CD14-positive monocyte (primary cell): ENCODE measurements at regions not wholly inside any gene's neighbourhood (a gene's known extent, or its start where the extent isn't known, plus 50 kb on each side); places are given as distances from the start of the nearest gene placed in this dataset.

Experiments
- DNase-seq, 3 donors: peaks; one replicate each; pipeline ENCODE4 v3.0.0-alpha.2; 2011 to 2022
- H2AFZ ChIP-seq: 2 replicates; pipeline ENCODE4 v1.6.0; 2012; ENCODE audit warnings: mild to moderate bottlenecking, low read depth, low read length, inconsistent platforms; ENCODE audit not compliant: insufficient read depth, poor library complexity, severe bottlenecking
- H3K27ac ChIP-seq, 2 donors: 1 replicate in 1 of 2; 2 replicates in 1 of 2; pipeline ENCODE4 v1.5.1; 2012 to 2013; ENCODE audit warnings: low read length in 2 of 2, control low read depth in 1 of 2, inconsistent platforms in 1 of 2, low read depth in 1 of 2, mild to moderate bottlenecking in 1 of 2
- H3K27me3 ChIP-seq, 2 donors: one replicate each; pipeline versions ENCODE4 v1.6.0 to v1.6.1; 2011 to 2013; ENCODE audit warnings: low read length in 2 of 2; ENCODE audit not compliant: control insufficient read depth in 2 of 2, insufficient read depth in 2 of 2
- H3K36me3 ChIP-seq, 2 donors: replicated peaks in 1 of 2; 1 replicate in 1 of 2; 2 replicates in 1 of 2; pipeline versions ENCODE4 v1.5.1 to v1.6.1; 2012 to 2013; ENCODE audit warnings: low read length in 2 of 2, control low read depth in 1 of 2, inconsistent platforms in 1 of 2, mild to moderate bottlenecking in 1 of 2; ENCODE audit not compliant: insufficient read depth in 2 of 2, control insufficient read depth in 1 of 2
- H3K4me1 ChIP-seq, 2 donors: 1 replicate in 1 of 2; 2 replicates in 1 of 2; pipeline versions ENCODE4 v1.5.1 to v1.6.1; 2012 to 2013; ENCODE audit warnings: low read length in 2 of 2, control low read depth in 1 of 2, inconsistent platforms in 1 of 2, mild to moderate bottlenecking in 1 of 2, moderate library complexity in 1 of 2; ENCODE audit not compliant: insufficient read depth in 2 of 2, control insufficient read depth in 1 of 2
- H3K4me2 ChIP-seq: replicated peaks from 2 replicates; pipeline ENCODE3; 2012; ENCODE audit warnings: low read length, moderate library complexity, mild to moderate bottlenecking; ENCODE audit not compliant: poor library complexity, severe bottlenecking; ENCODE audit errors: extremely low read depth
- H3K4me3 ChIP-seq, 3 experiments: fragments of 200-600 bp in 1 of 3; sonication (generic) in 1 of 3; replicated peaks in 1 of 3; 1 replicate in 2 of 3; 2 replicates in 1 of 3; pipeline ENCODE4 v1.5.1; 2011 to 2013; ENCODE audit warnings: low read length in 3 of 3, mild to moderate bottlenecking in 3 of 3, control low read depth in 2 of 3, low read depth in 2 of 3, inconsistent platforms in 1 of 3, moderate library complexity in 1 of 3
- H3K79me2 ChIP-seq: 2 replicates; pipeline ENCODE4 v1.6.0; 2012; ENCODE audit warnings: mild to moderate bottlenecking, control low read depth, inconsistent platforms, low read length, moderate library complexity; ENCODE audit not compliant: insufficient read depth
- H3K9ac ChIP-seq: 2 replicates; pipeline ENCODE4 v1.6.0; 2017; ENCODE audit warnings: low read length, mild to moderate bottlenecking; ENCODE audit not compliant: insufficient read depth, poor library complexity, severe bottlenecking
- H3K9me3 ChIP-seq, 2 donors: replicated peaks in 1 of 2; 1 replicate in 1 of 2; 2 replicates in 1 of 2; pipeline versions ENCODE4 v1.5.1 to v1.6.1; 2012 to 2013; ENCODE audit warnings: low read length in 2 of 2, control low read depth in 1 of 2; ENCODE audit not compliant: control insufficient read depth in 1 of 2, insufficient read depth in 1 of 2
- H4K20me1 ChIP-seq: 2 replicates; pipeline ENCODE4 v1.6.0; 2012; ENCODE audit warnings: mild to moderate bottlenecking, low read length, control low read depth, moderate library complexity; ENCODE audit not compliant: insufficient read depth
- H3K27ac Mint-ChIP-seq, 7 donors: one replicate each; pipeline ENCODE4 v1.8.0; 2020; ENCODE audit warnings: mild to moderate bottlenecking in 7 of 7, mixed read lengths in 7 of 7, moderate library complexity in 6 of 7, inconsistent platforms in 2 of 7
- H3K27me3 Mint-ChIP-seq, 3 donors: one replicate each; pipeline ENCODE4 v1.8.0; 2021 to 2022; ENCODE audit warnings: low read depth in 3 of 3, mild to moderate bottlenecking in 3 of 3, mixed read lengths in 3 of 3, moderate library complexity in 3 of 3, inconsistent platforms in 1 of 3
- H3K36me3 Mint-ChIP-seq, 2 donors: one replicate each; pipeline ENCODE4 v1.8.0; 2020; ENCODE audit warnings: mixed read lengths in 2 of 2, inconsistent platforms in 1 of 2, mild to moderate bottlenecking in 1 of 2
- H3K4me1 Mint-ChIP-seq: one replicate; pipeline ENCODE4 v1.8.0; 2020; ENCODE audit warnings: mild to moderate bottlenecking, mixed read lengths
- H3K4me3 Mint-ChIP-seq, 2 donors: one replicate each; pipeline ENCODE4 v1.8.0; 2020; ENCODE audit warnings: mild to moderate bottlenecking in 2 of 2, mixed read lengths in 2 of 2, moderate library complexity in 1 of 2
- H3K9me3 Mint-ChIP-seq, 7 donors: one replicate each; pipeline ENCODE4 v1.8.0; 2020 to 2022; ENCODE audit warnings: mixed read lengths in 7 of 7, mild to moderate bottlenecking in 6 of 7, moderate library complexity in 6 of 7, inconsistent platforms in 2 of 7
- WGBS: methylation state at CpG from one replicate; pipeline ENCODE4 v1.1.5; 2013; ENCODE audit warnings: missing lambda C conversion rate; ENCODE audit not compliant: insufficient coverage; 5-methylcytosine and 5-hydroxymethylcytosine counted together
- intact Hi-C, 2 donors: fragments of 100-400 bp; cut with micrococcal nuclease; formaldehyde crosslinking; loops; one replicate each; pipeline versions ENCODE4 v1.15.0 to v1.15.1; 2023
- TF ChIP-seq, protein P1 (sequence below): fragments of 200-600 bp; IDR thresholded peaks from one replicate; pipeline ENCODE4 v1.8.0; 2022; ENCODE audit warnings: antibody characterized with exemption, mild to moderate bottlenecking

DNA sequence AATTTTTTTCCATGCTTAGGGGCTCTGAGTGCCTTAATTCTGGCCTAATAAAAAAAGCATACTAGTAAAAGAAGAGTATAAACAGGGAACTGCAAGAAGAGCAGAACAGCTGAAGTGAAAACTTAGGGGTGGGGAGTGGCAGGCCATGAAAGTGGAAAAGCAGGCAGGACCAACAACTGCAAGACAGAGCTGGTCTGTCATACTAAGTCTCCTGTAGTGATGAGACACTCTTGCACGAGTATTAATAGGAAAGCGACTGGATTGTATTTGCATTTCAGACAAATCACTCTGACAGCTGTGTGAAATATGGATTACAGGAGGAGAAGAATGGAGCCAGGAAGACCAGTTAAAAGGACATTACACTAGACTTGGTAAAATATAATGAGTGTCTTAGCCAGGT, 449.9 kb downstream of the NUF2 start:
- DNase-seq: no peak
- no peak overlapping the region for H3K27ac Mint-ChIP-seq
- intact Hi-C loops: no loop called here
- Histone ChIP-seq H2AFZ (no peak overlapping the region), H3K4me3 (no peak overlapping the region), H3K9ac (no peak overlapping the region), H3K79me2 (no peaks in the 10 kb centered on the region), H3K4me2 (no peak overlapping the region), H3K27me3 (no peaks in the 10 kb centered on the region), H3K36me3 (no peaks in the 10 kb centered on the region), H3K4me1 (no peaks in the 10 kb centered on the region), H3K9me3 (peaks cover 3 to 9% of the 10 kb centered on the region in 2 donors), H4K20me1 (no peaks in the 10 kb centered on the region), H3K27ac (no peak overlapping the region)
- H3K4me3 Mint-ChIP-seq: no peak overlapping the region
- no peaks in the 10 kb centered on the region for H3K4me1 Mint-ChIP-seq
- peaks cover 0 to 13% (median 9%) of the 10 kb centered on the region in 7 donors for H3K9me3 Mint-ChIP-seq
- 100% methylated on average over 2 of the region's 2 CpGs for WGBS
- H3K27me3 Mint-ChIP-seq: peaks cover 0 to 6% (median 0%) of the 10 kb centered on the region in 3 donors
- no peaks in the 10 kb centered on the region for H3K36me3 Mint-ChIP-seq
- TF ChIP-seq, protein P1, sequence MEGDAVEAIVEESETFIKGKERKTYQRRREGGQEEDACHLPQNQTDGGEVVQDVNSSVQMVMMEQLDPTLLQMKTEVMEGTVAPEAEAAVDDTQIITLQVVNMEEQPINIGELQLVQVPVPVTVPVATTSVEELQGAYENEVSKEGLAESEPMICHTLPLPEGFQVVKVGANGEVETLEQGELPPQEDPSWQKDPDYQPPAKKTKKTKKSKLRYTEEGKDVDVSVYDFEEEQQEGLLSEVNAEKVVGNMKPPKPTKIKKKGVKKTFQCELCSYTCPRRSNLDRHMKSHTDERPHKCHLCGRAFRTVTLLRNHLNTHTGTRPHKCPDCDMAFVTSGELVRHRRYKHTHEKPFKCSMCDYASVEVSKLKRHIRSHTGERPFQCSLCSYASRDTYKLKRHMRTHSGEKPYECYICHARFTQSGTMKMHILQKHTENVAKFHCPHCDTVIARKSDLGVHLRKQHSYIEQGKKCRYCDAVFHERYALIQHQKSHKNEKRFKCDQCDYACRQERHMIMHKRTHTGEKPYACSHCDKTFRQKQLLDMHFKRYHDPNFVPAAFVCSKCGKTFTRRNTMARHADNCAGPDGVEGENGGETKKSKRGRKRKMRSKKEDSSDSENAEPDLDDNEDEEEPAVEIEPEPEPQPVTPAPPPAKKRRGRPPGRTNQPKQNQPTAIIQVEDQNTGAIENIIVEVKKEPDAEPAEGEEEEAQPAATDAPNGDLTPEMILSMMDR: no peak

DNA sequence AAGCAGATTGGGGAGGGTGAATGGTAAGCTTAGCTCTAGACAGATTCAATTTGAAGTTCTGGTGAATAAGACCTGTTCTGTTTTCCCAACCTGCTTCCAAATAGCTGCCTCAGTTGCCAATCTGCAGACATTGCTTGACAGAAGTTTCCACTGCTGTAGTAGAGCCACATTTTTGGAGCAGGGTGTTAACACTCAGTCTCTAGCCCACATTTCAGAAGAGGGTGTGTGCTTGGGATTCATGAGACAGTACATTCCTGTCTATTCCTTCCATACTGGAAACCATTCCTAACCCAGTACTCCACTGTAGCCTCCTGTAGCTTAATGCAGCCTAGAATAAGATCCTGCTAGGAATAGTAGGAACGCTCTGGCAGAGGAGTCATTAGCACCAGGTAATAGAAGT, 450.5 kb downstream of the NUF2 start:
- H3K27ac Mint-ChIP-seq: no peak overlapping the region
- TF ChIP-seq, protein P1: no peak
- Histone ChIP-seq H3K36me3 (no peaks in the 10 kb centered on the region), H3K4me3 (no peak overlapping the region), H3K4me2 (no peak overlapping the region), H3K4me1 (no peaks in the 10 kb centered on the region), H3K9ac (no peak overlapping the region), H3K9me3 (peaks cover 3 to 9% of the 10 kb centered on the region in 2 donors), H3K79me2 (no peaks in the 10 kb centered on the region), H3K27me3 (no peaks in the 10 kb centered on the region), H4K20me1 (no peaks in the 10 kb centered on the region), H3K27ac (no peak overlapping the region), H2AFZ (no peak overlapping the region)
- no peaks in the 10 kb centered on the region for H3K4me1 Mint-ChIP-seq
- DNase-seq: no peak
- no peak overlapping the region for H3K4me3 Mint-ChIP-seq
- H3K27me3 Mint-ChIP-seq: peaks cover 0 to 6% (median 0%) of the 10 kb centered on the region in 3 donors
- peaks cover 0 to 13% (median 9%) of the 10 kb centered on the region in 7 donors for H3K9me3 Mint-ChIP-seq
- intact Hi-C loops: no loop called here
- WGBS: 67% methylated on average over 1 of the region's 1 CpG
- no peaks in the 10 kb centered on the region for H3K36me3 Mint-ChIP-seq
